ENCODE measurements at regions not wholly inside any gene's neighbourhood (a gene's known extent, or its start where the extent isn't known, plus 50 kb on each side); places are given as distances from the start of the nearest gene placed in this dataset.
"Not testable (repeated sequence)": the region's sequence is repeated elsewhere in the genome, so short reads cannot be mapped to it uniquely, and the experiment has no call there.

- DNase-seq = no peak
Observed at GRCh38 chr12:27133022-27133590, 50.7 kb upstream of the C12orf71 start.

GRCh38 chr12:27140478-27140969 is 58.1 kb upstream of the C12orf71 start:
- DNase-seq = no peak

- DNase-seq = peak; percentile 74
Observed at GRCh38 chr12:27142101-27142721, 59.8 kb upstream of the C12orf71 start.

DNA sequence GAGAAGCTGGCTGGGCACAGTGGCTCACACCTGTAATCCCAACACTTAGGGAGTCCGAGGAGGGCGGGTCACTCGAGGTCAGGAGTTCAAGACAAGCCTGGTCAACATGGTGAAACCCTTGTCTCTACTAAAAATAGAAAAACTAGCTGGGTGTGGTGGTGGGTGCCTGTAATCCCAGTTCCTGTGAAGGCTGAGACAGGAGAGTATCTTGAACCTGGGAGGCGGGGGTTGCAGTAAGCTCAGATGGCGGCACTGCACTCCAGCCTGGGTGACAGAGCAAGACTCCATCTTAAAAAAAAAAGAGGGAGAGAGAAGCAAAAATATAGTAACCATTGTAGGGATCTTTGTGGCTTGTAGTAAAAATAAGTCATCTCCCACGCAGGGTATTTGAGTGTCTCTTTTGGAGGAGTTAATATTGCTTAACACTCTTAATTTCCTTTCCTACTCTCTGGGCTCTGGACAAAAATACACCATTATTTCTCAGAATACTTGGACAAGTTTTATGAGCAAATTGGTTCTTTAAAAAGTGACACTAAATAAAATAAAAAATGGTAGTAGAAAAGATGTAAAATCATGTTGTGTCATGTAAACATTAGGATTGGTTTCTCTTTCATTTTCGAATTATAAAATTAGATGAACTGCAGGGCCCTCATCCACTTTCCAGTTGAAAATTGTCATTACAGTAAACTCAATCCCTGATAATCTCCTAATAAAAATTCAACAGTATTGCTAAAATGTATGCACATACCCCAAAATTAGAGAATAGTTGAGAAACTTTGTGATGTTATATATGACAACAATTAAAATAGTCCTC is 61.1 kb upstream of the C12orf71 start:
- peak; percentile 54 for DNase-seq

- DNase-seq = not testable (repeated sequence)
Observed at GRCh38 chr12:27145725-27146124, 63.3 kb upstream of the C12orf71 start.

DNA sequence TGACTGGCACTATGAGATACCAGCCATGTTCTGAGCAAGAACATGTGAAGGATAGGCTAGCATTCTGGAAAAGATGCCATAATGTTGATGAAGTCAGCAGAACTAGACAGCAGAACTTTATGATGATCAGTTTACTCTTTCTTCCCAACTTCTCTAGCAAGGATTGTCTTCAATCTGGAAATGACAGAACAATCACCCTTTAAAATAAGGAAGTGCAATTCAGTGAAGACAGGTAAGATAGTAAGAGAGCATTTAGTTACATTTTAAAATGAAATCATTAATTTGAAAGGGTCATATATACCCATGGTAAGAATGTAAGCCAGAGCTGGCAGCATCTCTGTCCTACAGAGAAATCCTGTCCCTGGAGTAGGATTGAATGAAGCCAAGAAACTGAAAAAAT is 66.0 kb upstream of the C12orf71 start:
- no peak for DNase-seq

DNA sequence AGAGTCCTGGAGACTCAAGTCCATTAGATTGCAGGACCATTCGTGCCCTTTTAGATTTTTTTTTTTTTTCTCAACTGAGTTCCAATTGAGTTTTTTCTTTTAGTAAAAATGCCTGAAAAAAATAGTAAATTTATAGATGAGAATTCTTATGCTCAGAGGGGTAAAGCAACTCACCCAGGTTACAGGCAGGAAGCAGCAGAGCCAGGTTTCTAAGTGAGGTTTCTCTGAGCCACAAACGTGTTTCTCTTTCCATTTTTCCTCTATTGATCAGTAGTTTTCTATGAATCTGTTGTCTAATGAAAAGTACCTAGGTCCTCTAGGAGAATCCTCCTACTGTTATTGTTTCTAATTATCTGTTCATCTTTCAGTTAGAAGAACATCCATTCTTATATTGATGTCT is 66.4 kb upstream of the C12orf71 start:
- no peak for DNase-seq

DNA sequence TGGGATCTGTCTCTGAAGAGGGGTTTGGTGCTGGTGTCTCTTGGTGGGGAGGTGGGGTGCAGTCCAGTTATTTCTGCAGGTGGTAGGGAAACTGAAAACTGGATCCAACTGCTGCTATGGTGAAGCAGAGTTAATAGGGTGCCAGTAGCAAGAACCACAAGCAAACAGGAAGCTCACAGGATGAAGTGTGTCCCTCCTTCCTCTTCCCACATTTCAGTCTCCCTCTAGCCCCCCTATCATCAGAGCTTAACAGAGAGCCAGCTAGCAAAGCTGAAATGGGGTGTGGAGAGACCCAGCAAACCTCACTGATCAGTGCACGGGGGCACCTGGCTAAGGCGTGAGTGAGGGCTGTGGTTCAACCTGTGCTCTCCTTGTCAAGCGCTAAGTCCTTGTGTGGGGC is 69.1 kb upstream of the C12orf71 start:
- no peak for DNase-seq

DNA sequence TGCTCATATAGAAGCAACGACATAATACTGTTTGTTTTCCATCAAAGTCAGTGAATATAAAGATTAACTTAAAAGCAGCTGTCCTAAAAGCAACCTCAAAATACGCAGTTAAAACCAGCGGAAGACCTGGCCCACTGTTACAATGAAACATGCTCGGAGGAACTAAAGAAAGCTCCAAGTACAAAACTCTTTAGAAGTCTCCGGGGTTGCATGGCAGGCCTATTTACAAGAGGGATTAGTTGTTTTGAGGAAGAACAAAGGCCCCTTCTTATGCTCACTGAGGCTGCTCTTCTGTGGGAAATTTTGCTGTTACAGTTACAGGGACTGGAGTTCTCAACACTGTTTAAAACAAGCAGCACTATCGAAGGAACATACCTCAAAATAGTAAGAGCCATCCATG is 75.9 kb upstream of the C12orf71 start:
- DNase-seq = no peak

DNA sequence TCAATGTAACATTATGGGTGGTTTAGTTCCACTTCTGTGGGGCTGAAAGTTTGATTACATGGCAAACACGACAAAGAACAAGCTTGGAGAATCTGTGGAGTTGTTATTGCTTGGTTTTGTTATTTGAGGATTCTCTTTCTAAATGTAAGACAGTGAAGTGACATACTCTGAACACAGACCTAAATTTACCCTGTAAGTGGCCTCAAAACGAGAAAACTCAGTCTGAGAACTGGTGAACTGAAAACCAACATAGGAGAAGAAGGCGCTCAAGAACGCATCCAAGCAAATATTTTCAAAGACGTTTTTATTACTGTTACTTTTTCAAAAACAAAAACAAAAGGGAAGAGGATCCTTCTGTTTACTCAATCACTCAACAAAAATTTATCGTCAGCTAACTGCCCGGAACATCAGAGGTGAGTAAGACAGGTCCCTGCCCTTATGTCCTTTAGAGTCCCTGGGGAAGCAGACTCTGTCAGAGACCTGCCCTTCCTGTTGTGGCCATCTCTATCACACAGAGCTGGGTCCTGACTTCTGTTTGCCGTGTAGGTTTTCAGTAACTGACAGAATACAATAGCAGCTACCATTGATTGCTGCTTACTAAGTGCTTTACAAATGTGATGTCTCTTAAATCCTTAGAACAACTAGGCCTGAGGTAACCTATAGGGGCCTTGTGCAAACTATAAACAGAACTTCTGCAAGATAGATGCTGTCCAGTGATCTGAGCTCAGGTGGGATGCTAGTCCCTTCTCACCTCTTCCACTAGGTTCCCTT is 79.3 kb upstream of the C12orf71 start:
- DNase-seq = no peak

DNA sequence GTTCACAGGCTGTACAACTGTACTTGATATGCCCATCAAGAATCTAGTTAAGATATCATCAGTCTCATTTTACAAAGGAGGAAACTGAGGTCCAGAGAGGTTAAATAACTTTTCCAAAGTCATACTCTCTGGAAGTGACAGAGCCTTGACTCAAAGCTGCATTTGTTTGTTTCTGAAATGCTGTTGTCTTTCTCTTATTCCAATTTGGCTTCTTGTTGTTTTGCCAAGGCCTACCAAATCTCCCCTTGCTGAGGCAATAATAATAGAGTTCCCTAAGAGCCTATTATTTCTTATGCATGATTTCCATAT is 79.8 kb upstream of the C12orf71 start:
- no peak for DNase-seq

- DNase-seq = no peak
Observed at GRCh38 chr12:27163048-27163715, 80.8 kb upstream of the C12orf71 start.

- DNase-seq = no peak
Observed at GRCh38 chr12:27163894-27164293, 80.2 kb upstream of the STK38L start.

GRCh38 chr12:27164330-27165040 is 79.6 kb upstream of the STK38L start:
- DNase-seq = no peak

- DNase-seq = not testable (repeated sequence)
Observed at GRCh38 chr12:27165958-27166357, 78.1 kb upstream of the STK38L start.

DNA sequence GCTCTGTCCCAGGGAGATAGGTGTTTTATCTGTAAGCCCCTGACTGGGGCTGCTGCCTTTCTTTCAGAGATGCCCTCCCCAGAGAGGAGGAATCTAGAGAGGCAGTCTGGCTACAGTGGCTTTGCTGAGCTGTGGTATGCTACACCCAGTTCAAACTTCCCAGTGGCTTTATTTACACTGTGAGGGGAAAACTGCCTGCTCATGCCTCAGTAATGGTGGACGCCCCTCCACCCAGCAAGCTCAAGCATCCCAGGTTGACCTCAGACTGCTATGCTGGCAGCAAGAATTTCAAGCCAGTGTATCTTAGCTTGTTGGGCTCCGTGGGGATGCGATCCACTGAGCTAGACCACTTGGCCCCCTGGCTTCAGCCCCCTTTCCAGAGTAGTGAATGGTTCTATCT is 72.6 kb upstream of the STK38L start:
- DNase-seq = not testable (repeated sequence)

GRCh38 chr12:27176765-27177164 is 67.3 kb upstream of the STK38L start:
- DNase-seq = peak; percentile 95

GRCh38 chr12:27177706-27178105 is 66.4 kb upstream of the STK38L start:
- peak; percentile 80 for DNase-seq

DNA sequence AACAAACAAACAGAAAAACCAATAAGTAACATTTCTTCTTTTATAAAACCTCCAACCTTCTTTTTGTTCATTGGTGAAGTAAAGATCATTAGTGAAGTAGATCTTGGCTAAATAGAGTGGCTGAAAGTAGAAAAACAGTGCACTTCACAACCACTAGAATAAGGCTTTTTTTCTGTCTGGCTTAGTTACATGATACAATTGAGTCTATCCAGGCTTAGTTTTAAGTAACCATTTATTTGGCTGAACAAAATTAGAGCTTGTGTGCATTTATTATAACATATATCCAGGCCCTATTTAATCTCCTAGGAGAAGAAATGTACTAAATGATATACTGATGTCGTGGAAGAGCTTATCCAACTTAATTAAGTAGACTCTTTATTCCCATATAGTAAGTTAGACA is 65.8 kb upstream of the STK38L start:
- no peak for DNase-seq

GRCh38 chr12:27178723-27179399 is 65.2 kb upstream of the STK38L start:
- peak; percentile 14 for DNase-seq

DNA sequence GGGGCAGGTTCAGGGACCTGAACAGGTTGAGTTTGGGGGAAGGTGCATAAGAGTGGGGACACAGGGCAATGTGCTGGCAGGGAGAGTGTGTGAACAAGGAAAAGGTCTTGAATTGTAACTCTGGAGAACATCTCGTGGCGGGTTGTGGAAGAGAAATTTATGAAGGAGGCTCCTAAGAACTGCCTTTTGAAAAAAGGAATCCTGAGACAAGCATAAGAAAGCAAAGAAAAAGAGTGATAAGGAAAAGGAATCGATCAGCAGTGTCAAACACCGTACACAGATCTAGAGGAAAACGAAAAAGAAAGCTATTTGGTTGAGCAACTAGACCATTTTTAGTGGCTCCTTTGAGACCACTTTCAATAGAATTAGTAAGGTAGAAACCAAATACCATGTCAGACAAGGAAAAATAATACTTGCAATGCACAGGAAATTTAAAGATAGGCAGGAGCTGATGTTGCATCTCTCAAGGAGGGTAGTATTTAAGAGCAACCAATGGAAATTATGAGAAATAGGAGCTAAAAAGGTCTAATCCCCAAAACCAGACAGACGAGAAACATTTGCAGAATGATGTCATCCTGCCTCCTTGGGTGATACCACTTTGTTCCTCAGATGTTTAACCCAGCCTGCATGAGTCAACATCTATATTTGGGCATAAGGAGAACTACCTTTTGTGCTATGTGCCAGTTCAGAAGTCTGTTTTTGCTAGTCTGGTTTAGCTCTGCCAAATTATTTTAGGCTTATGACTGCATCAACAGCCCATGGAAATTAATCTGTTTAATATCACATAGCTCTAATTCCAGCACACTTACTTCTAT is 64.5 kb upstream of the STK38L start:
- peak; percentile 95 for DNase-seq
